T-cell (primary cell): ENCODE measurements at regions not wholly inside any gene's neighbourhood (a gene's known extent, or its start where the extent isn't known, plus 50 kb on each side); places are given as distances from the start of the nearest gene placed in this dataset.

Experiments
- ATAC-seq, 4 experiments: fragments of 200-7000 bp in 3 of 4; fragments of 150-1000 bp in 1 of 4; cut with Tn5 transposase; replicated peaks in 1 of 4; 1 replicate in 3 of 4; 2 replicates in 1 of 4; pipeline ENCODE4 v1.10.0; 2021; ENCODE audit warnings: moderate library complexity in 3 of 4, mild to moderate bottlenecking in 2 of 4, moderate number of reproducible peaks in 1 of 4
- CTCF ChIA-PET, 2 donors: fragments of 300-600 bp; sonication (Branson Sonifier 250); formaldehyde crosslinking; loops; one replicate each; lab custom pipeline; 2022; ENCODE audit warnings: antibody characterized with exemption in 2 of 2; lab: Charles Lee
- POLR2A ChIA-PET, 2 donors: fragments of 300-600 bp; sonication (Branson Sonifier 250); formaldehyde crosslinking; loops; one replicate each; lab custom pipeline; 2022; ENCODE audit warnings: antibody characterized with exemption in 2 of 2; lab: Charles Lee
- DNase-seq, 35 experiments: peaks; one replicate each; pipeline versions ENCODE4 v3.0.0 to v3.0.0-alpha.2; 2013 to 2023
- H3K27ac ChIP-seq: one replicate; pipeline ENCODE4 v1.5.1; 2013; ENCODE audit warnings: low read length
- H3K27me3 ChIP-seq, 2 experiments: replicated peaks in 1 of 2; 1 replicate in 1 of 2; 2 replicates in 1 of 2; pipeline versions ENCODE4 v1.6.1 to v1.7.0; 2013; ENCODE audit warnings: low read length in 1 of 2, mixed read lengths in 1 of 2; ENCODE audit not compliant: control insufficient read depth in 2 of 2, insufficient read depth in 2 of 2; ENCODE audit errors: extremely low read depth in 1 of 2
- H3K36me3 ChIP-seq, 2 donors: 1 replicate in 1 of 2; 2 replicates in 1 of 2; pipeline versions ENCODE4 v1.6.1 to v1.7.0; 2013; ENCODE audit warnings: low read length in 1 of 2; ENCODE audit not compliant: control insufficient read depth in 2 of 2, insufficient read depth in 1 of 2; ENCODE audit errors: extremely low read depth in 1 of 2
- H3K4me1 ChIP-seq, 2 experiments: 1 replicate in 1 of 2; 2 replicates in 1 of 2; pipeline versions ENCODE4 v1.6.1 to v1.7.0; 2013; ENCODE audit warnings: low read length in 2 of 2, mixed read lengths in 1 of 2; ENCODE audit not compliant: insufficient read depth in 2 of 2, control insufficient read depth in 1 of 2; ENCODE audit errors: extremely low read depth in 1 of 2
- H3K4me3 ChIP-seq, 2 donors: 1 replicate in 1 of 2; 2 replicates in 1 of 2; pipeline versions ENCODE4 v1.5.1 to v1.7.0; 2013; ENCODE audit warnings: mild to moderate bottlenecking in 2 of 2, low read length in 1 of 2, moderate library complexity in 1 of 2; ENCODE audit not compliant: control insufficient read depth in 1 of 2; ENCODE audit errors: extremely low read depth in 1 of 2
- H3K9me3 ChIP-seq: 2 replicates; pipeline ENCODE4 v1.7.0; 2013
- H3K27ac Mint-ChIP-seq, 2 donors: one replicate each; pipeline ENCODE4 v1.8.0; 2020 to 2021; ENCODE audit warnings: mild to moderate bottlenecking in 2 of 2, mixed read lengths in 2 of 2
- H3K27me3 Mint-ChIP-seq, 2 donors: one replicate each; pipeline ENCODE4 v1.8.0; 2021 to 2022; ENCODE audit warnings: mixed read lengths in 2 of 2
- H3K36me3 Mint-ChIP-seq: one replicate; pipeline ENCODE4 v1.8.0; 2021; ENCODE audit warnings: mixed read lengths
- H3K4me1 Mint-ChIP-seq, 3 donors: one replicate each; pipeline ENCODE4 v1.8.0; 2020 to 2022; ENCODE audit warnings: mixed read lengths in 3 of 3, mild to moderate bottlenecking in 1 of 3
- H3K4me3 Mint-ChIP-seq, 3 donors: one replicate each; pipeline ENCODE4 v1.8.0; 2020 to 2022; ENCODE audit warnings: mild to moderate bottlenecking in 3 of 3, mixed read lengths in 3 of 3, moderate library complexity in 3 of 3
- H3K9me3 Mint-ChIP-seq, 3 donors: one replicate each; pipeline ENCODE4 v1.8.0; 2020 to 2022; ENCODE audit warnings: mixed read lengths in 3 of 3
- WGBS: methylation state at CpG from one replicate; pipeline ENCODE4 v1.1.5; 2013; ENCODE audit warnings: missing lambda C conversion rate; ENCODE audit not compliant: insufficient coverage; 5-methylcytosine and 5-hydroxymethylcytosine counted together

DNA sequence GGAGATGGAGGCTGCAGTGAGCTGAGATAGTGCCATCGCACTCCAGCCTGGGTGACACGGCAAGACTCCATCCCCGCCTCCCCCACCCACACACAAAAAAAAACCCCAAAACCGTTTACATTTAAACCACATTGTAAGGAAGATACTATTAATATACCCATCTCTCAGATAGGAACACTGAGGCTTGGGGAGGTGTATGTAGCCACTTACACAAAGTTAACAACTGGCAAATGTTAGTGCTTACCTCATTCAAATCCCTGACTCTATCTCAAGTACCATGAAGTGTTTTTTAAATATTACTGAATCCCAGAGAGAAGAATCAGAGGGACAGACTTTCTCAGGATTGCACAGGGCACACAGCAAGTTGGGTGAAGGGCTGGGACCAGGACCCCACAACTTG, 164.5 kb downstream of the MIAT start:
- DNase-seq (no peak), ATAC-seq (no peak)
- Mint-ChIP-seq H3K9me3 (peaks cover 0 to 13% (median 11%) of the 10 kb centered on the region in 3 donors), H3K27ac (no peak overlapping the region), H3K27me3 (no peaks in the 10 kb centered on the region), H3K4me1 (no peaks in the 10 kb centered on the region), H3K4me3 (no peak overlapping the region), H3K36me3 (peaks cover 30% of the 10 kb centered on the region)
- Histone ChIP-seq H3K27me3 (no peaks in the 10 kb centered on the region), H3K9me3 (no peaks in the 10 kb centered on the region), H3K36me3 (no peaks in the 10 kb centered on the region), H3K4me3 (no peak overlapping the region), H3K4me1 (no peaks in the 10 kb centered on the region), H3K27ac (no peak overlapping the region)
- no CpG with 5 or more reads among the region's 4 CpGs for WGBS
- ChIA-PET POLR2A (no interaction called here), CTCF (no interaction called here)

DNA sequence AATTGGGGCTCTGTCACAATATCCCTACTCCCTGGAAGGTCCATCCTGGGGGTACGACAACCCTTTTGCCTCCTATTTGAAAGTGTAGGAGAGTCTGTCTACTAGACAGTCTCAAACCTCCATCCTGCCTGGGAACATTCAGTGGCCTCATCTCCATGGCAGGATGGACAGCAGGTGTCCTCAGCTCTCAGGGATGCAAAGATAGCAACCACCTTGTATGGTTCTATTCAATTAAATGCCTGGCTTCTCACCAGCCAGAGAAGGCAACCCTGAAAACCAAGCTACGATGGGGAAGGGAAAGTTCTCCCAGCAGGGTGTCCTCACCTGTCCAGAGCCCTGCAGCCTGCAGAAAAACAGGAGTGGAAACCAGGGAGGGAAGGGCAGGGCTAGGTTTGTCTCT, 164.9 kb downstream of the MIAT start:
- DNase-seq (no peak), ATAC-seq (no peak)
- Histone ChIP-seq H3K36me3 (no peaks in the 10 kb centered on the region), H3K27ac (no peak overlapping the region), H3K4me1 (no peaks in the 10 kb centered on the region), H3K9me3 (no peaks in the 10 kb centered on the region), H3K27me3 (no peaks in the 10 kb centered on the region), H3K4me3 (no peak overlapping the region)
- Mint-ChIP-seq H3K27ac (no peak overlapping the region), H3K27me3 (no peaks in the 10 kb centered on the region), H3K4me3 (no peak overlapping the region), H3K36me3 (peaks cover 25% of the 10 kb centered on the region), H3K9me3 (peaks cover 0 to 11% (median 10%) of the 10 kb centered on the region in 3 donors), H3K4me1 (no peaks in the 10 kb centered on the region)
- CTCF ChIA-PET: no interaction called here
- POLR2A ChIA-PET: no interaction called here
- WGBS: no CpG with 5 or more reads among the region's 2 CpGs

DNA sequence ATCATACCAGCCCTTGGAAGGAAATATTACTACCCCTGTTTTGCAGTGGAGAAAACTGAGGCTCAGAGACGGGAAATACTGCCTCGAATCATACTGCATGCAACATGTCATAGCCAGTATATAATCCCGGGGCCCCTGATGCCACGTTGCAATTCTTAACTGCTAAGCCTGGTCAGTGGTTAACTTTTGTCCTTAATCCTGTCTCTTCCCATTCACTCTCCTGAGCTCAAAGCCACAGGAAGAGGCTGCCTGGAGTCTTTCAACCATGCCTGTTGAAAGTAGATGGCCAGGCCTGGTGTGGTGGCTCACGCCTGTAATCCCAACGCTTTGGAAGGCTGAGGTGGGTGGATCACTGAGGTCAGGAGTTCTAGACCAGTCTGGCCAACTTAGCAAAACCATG, 166.6 kb downstream of the MIAT start:
- H3K27me3 Mint-ChIP-seq: no peaks in the 10 kb centered on the region
- Histone ChIP-seq H3K36me3 (no peaks in the 10 kb centered on the region), H3K4me1 (no peaks in the 10 kb centered on the region), H3K27ac (no peak overlapping the region), H3K4me3 (no peak overlapping the region), H3K9me3 (no peaks in the 10 kb centered on the region), H3K27me3 (no peaks in the 10 kb centered on the region)
- no peak overlapping the region for H3K27ac Mint-ChIP-seq
- no peak for DNase-seq
- CTCF ChIA-PET: no interaction called here
- H3K4me1 Mint-ChIP-seq: no peaks in the 10 kb centered on the region
- H3K9me3 Mint-ChIP-seq: no peaks in the 10 kb centered on the region
- POLR2A ChIA-PET: no interaction called here
- peaks cover 10% of the 10 kb centered on the region for H3K36me3 Mint-ChIP-seq
- ATAC-seq: no peak
- no peak overlapping the region for H3K4me3 Mint-ChIP-seq
- 96% methylated on average over 4 of the region's 6 CpGs for WGBS

DNA sequence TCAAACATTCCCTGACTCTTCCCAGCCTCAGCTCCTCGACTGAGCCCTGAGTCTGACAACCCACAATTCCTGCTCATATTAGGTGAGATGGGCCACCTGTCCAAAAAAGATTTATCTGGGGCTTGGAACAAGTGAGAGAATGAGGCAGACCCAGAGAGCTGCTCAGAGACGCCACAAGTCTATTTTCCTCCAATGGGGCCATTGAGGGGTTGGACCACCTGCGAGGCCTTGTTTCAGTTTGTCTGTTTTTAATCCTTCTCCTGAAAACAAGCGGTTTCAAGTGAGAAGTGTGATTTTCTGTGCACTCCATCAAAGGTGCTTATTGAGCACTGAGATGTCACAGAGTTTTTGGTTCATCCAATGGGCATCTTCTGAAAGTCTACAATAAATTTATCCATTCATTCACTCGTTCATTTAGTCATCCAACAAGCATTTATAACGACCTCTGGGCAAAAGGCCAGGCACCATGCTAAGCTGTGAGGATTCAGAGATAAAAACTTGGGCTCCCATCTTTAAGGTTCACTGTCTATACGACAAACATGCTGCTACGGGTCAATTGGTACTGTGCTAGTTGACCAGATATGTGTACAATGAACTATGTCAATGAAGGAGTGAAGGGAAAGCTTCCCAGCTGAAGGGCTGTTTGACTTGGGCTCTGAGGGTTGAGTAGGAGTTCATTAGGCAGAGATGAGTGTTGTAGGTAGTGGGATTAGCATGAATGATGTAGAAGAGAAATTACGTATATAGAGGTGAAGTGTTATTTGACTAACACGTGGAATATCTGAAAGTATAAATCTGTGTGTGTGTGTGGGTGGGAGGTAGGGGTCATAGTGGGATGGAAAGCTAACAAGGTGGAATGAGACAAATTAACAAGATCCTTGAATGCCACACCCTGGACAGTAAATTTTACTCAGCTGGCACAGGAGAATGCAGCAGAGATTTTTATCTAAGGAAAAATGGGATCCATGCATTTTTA, 168.9 kb downstream of the MIAT start:
- no peak overlapping the region for H3K27ac Mint-ChIP-seq
- no peaks in the 10 kb centered on the region for H3K4me1 Mint-ChIP-seq
- Histone ChIP-seq H3K36me3 (no peaks in the 10 kb centered on the region), H3K4me1 (no peaks in the 10 kb centered on the region), H3K4me3 (no peak overlapping the region), H3K27me3 (no peaks in the 10 kb centered on the region), H3K9me3 (no peaks in the 10 kb centered on the region), H3K27ac (no peak overlapping the region)
- H3K9me3 Mint-ChIP-seq: no peaks in the 10 kb centered on the region
- no peak overlapping the region for H3K4me3 Mint-ChIP-seq
- ChIA-PET CTCF (no interaction called here), POLR2A (no interaction called here)
- no peak for ATAC-seq
- 69% methylated on average over 9 of the region's 10 CpGs for WGBS
- no peak for DNase-seq
- peaks cover 9% of the 10 kb centered on the region for H3K36me3 Mint-ChIP-seq
- H3K27me3 Mint-ChIP-seq: no peaks in the 10 kb centered on the region

DNA sequence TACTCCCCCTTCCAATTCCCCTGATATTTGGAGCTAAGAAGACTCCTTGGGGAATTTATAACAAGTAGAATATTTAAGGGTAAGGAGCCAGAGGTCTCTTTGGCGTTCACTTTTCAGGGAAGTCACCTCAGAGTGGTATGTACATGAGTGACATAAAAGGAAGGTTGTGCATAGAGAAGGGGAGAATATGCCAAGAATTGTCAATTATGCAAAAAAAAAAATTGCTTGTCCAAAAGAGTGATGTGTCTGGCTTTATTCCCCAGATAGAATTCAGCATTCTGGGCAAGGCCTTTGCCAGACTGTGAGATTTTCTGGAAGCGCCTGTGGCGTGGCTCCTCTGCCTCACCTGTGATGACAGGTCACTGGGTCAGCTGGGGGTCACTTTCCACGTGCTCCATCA, 170.2 kb downstream of the MIAT start:
- no peaks in the 10 kb centered on the region for H3K36me3 ChIP-seq
- DNase-seq (no peak), ATAC-seq (no peak)
- WGBS: 83% methylated on average over 4 of the region's 4 CpGs
- Mint-ChIP-seq H3K27ac (no peak overlapping the region), H3K27me3 (no peaks in the 10 kb centered on the region), H3K4me3 (no peak overlapping the region), H3K4me1 (no peaks in the 10 kb centered on the region), H3K9me3 (no peaks in the 10 kb centered on the region), H3K36me3 (peaks cover 13% of the 10 kb centered on the region)
- POLR2A ChIA-PET: no interaction called here
- no peak overlapping the region for H3K4me3 ChIP-seq
- H3K27ac ChIP-seq: no peak overlapping the region
- no peaks in the 10 kb centered on the region for H3K27me3 ChIP-seq
- no peaks in the 10 kb centered on the region for H3K9me3 ChIP-seq
- H3K4me1 ChIP-seq: no peaks in the 10 kb centered on the region
- CTCF ChIA-PET: no interaction called here

- Histone ChIP-seq H3K36me3 (no peaks in the 10 kb centered on the region), H3K4me1 (no peaks in the 10 kb centered on the region), H3K4me3 (no peak overlapping the region), H3K27ac (no peak overlapping the region), H3K27me3 (no peaks in the 10 kb centered on the region), H3K9me3 (no peaks in the 10 kb centered on the region)
- ATAC-seq (no peak), DNase-seq (no peak)
- ChIA-PET CTCF (no interaction called here), POLR2A (no interaction called here)
- Mint-ChIP-seq H3K27ac (no peak overlapping the region), H3K36me3 (peaks cover 17% of the 10 kb centered on the region), H3K27me3 (no peaks in the 10 kb centered on the region), H3K4me1 (no peaks in the 10 kb centered on the region), H3K9me3 (no peaks in the 10 kb centered on the region), H3K4me3 (no peak overlapping the region)
- no CpG with 5 or more reads among the region's 3 CpGs for WGBS
These were observed 170.9 kb downstream of the MIAT start for GRCh38 chr22:26828311-26828710.
